Activated CD4-positive, alpha-beta T cell treated with anti-CD3 and anti-CD28 coated beads, Interleukin-10, Interleukin-2, amounts not matched to agents 100 ng/mL and 50 ng/mL, durations not matched to agents 16 hours and 8 hours (primary cell): ENCODE measurements at regions not wholly inside any gene's neighbourhood (a gene's known extent, or its start where the extent isn't known, plus 50 kb on each side); places are given as distances from the start of the nearest gene placed in this dataset.
"Not testable (repeated sequence)": the region's sequence is repeated elsewhere in the genome, so short reads cannot be mapped to it uniquely, and the experiment has no call there.

Source experiments
- DNase-seq: peaks from one replicate; pipeline ENCODE4 v3.0.0-alpha.2; 2020

- not testable (repeated sequence) for DNase-seq
These were observed 157.7 kb downstream of the GIPC2 start for GRCh38 chr1:78203410-78203982.

GRCh38 chr1:78210175-78210574, 164.4 kb downstream of the GIPC2 start:
- DNase-seq: no peak

GRCh38 chr1:78211483-78212092, 165.8 kb downstream of the GIPC2 start:
- no peak for DNase-seq

- no peak for DNase-seq
These were observed 168.6 kb downstream of the GIPC2 start for GRCh38 chr1:78214334-78214733.

GRCh38 chr1:78222225-78222959, 176.6 kb downstream of the GIPC2 start:
- no peak for DNase-seq

GRCh38 chr1:78222960-78223358, 177.2 kb downstream of the GIPC2 start:
- DNase-seq: no peak

GRCh38 chr1:78223417-78224215, 177.8 kb downstream of the GIPC2 start:
- DNase-seq: no peak

GRCh38 chr1:78224246-78224785, 178.6 kb downstream of the GIPC2 start:
- no peak for DNase-seq

GRCh38 chr1:78224861-78225552, 179.2 kb downstream of the GIPC2 start:
- DNase-seq: no peak

GRCh38 chr1:78226784-78227183, 181.0 kb downstream of the GIPC2 start:
- DNase-seq: no peak

GRCh38 chr1:78227705-78228635, 182.2 kb downstream of the GIPC2 start:
- no peak for DNase-seq

- no peak for DNase-seq
These were observed 183.6 kb downstream of the GIPC2 start for GRCh38 chr1:78229344-78229743.

- DNase-seq: no peak
These were observed 185.7 kb downstream of the GIPC2 start for GRCh38 chr1:78231477-78231876.

- DNase-seq: no peak
These were observed 186.1 kb downstream of the GIPC2 start for GRCh38 chr1:78231894-78232293.

GRCh38 chr1:78232630-78233029, 186.9 kb downstream of the GIPC2 start:
- DNase-seq: no peak

GRCh38 chr1:78234496-78234895, 188.7 kb downstream of the GIPC2 start:
- DNase-seq: no peak

- DNase-seq: no peak
These were observed 190.9 kb downstream of the GIPC2 start for GRCh38 chr1:78236716-78237115.

- no peak for DNase-seq
These were observed 191.7 kb downstream of the GIPC2 start for GRCh38 chr1:78237364-78237916.

GRCh38 chr1:78240191-78240590, 194.4 kb downstream of the GIPC2 start:
- DNase-seq: no peak

GRCh38 chr1:78240755-78241154, 195.0 kb downstream of the GIPC2 start:
- DNase-seq: no peak

GRCh38 chr1:78247079-78247478, 201.3 kb downstream of the GIPC2 start:
- no peak for DNase-seq
